ENCODE measurements at regions not wholly inside any gene's neighbourhood (a gene's known extent, or its start where the extent isn't known, plus 50 kb on each side); places are given as distances from the start of the nearest gene placed in this dataset.

- DNase-seq = no peak
Observed at GRCh38 chr4:145231906-145232700, 51.7 kb upstream of the OTUD4 start.

GRCh38 chr4:145230726-145231125 lies 50.3 kb upstream of the OTUD4 start:
- no peak for DNase-seq
